ENCODE measurements at regions not wholly inside any gene's neighbourhood (a gene's known extent, or its start where the extent isn't known, plus 50 kb on each side); places are given as distances from the start of the nearest gene placed in this dataset.

GRCh38 chr20:11376420-11376819, 541.3 kb upstream of the BTBD3 start:
- Histone ChIP-seq H2BK5ac (ENCODE audit: low read depth, low read length) (no peak overlapping the region), H2BK120ac (replicated peaks; ENCODE audit: low read depth, low read length) (no peak overlapping the region), H3K27ac (ENCODE audit: low read depth, low read length) (no peak overlapping the region), H3K27me3 (replicated peaks in 1 of 4; ENCODE audit: control insufficient read depth in 3 of 4, extremely low read depth in 1 of 4, insufficient read depth in 3 of 4, low read length in 3 of 4) (no peaks in the 10 kb centered on the region), H3K79me2 (ENCODE audit: control insufficient read depth in 1 of 2, insufficient read depth in 2 of 2, low read length in 2 of 2) (no peaks in the 10 kb centered on the region), H4K20me1 (replicated peaks in 1 of 2; ENCODE audit: control insufficient read depth in 1 of 2, insufficient read depth in 2 of 2, low read length in 2 of 2) (no peaks in the 10 kb centered on the region), H3K9ac (replicated peaks in 1 of 4; ENCODE audit: extremely low read depth in 1 of 4, low read depth in 3 of 4, low read length in 3 of 4) (no peak overlapping the region), H3K14ac (ENCODE audit: insufficient read length) (no peak overlapping the region), H3K4me3 (ENCODE audit: extremely low read depth in 1 of 4, insufficient read depth in 2 of 4, low read depth in 3 of 4, low read length in 4 of 4) (no peak overlapping the region), H2AFZ (ENCODE audit: low read length) (no peak overlapping the region), H2AK5ac (ENCODE audit: low read depth, low read length) (no peak overlapping the region), H3K36me3 (ENCODE audit: control insufficient read depth in 2 of 4, insufficient read depth in 4 of 4, low read length in 3 of 4) (no peaks in the 10 kb centered on the region; a peak in 1 of 8 replicates), H2BK20ac (ENCODE audit: low read length) (no peak overlapping the region), H3K56ac (replicated peaks; ENCODE audit: insufficient read length, low read depth, low read length) (no peak overlapping the region), H4K91ac (replicated peaks; ENCODE audit: insufficient read length, low read length) (no peak overlapping the region), H2BK12ac (ENCODE audit: low read depth, low read length) (no peak overlapping the region), H3K9me3 (ENCODE audit: insufficient read depth in 2 of 2, low read depth in 1 of 2, low read length in 1 of 2) (0 out of 4 replicates have a peak, but pooled peaks cover 0 to 3% of the 10 kb centered on the region in 2 experiments), H3K23me2 (ENCODE audit: low read depth, low read length) (peaks cover 2% of the 10 kb centered on the region; the same call in 1 of the 2 replicates), H4K5ac (ENCODE audit: insufficient read length, low read depth, low read length) (no peak overlapping the region), H3K4me1 (replicated peaks in 1 of 4; ENCODE audit: control insufficient read depth in 3 of 4, insufficient read depth in 4 of 4, low read length in 3 of 4) (peaks cover 6 to 18% (median 10%) of the 10 kb centered on the region in 4 experiments), H3K4ac (replicated peaks; ENCODE audit: insufficient read length, low read depth, low read length) (no peak overlapping the region), H3K18ac (ENCODE audit: extremely low read depth, low read length) (no peak overlapping the region), H3K4me2 (ENCODE audit: insufficient read depth in 1 of 2, low read depth in 2 of 2, low read length in 2 of 2) (no peak overlapping the region), H2BK15ac (ENCODE audit: low read length) (no peak overlapping the region), H3K79me1 (ENCODE audit: low read depth, low read length) (no peaks in the 10 kb centered on the region), H3K23ac (ENCODE audit: insufficient read length) (no peak overlapping the region), H4K8ac (ENCODE audit: extremely low read depth, insufficient read depth, low read length) (no peak overlapping the region)
- ChIA-PET POLR2A (ENCODE audit: partially characterized antibody) (interaction anchor here (0.7 kb wide), 1 partner anchor 463 kb away, joined by 3 read pairs; no protein-coding TSS in a partner anchor), CTCF (ENCODE audit: partially characterized antibody) (no interaction called here)
- FAIRE-seq, result no peak
- DNase-seq (ENCODE audit: low read depth in 1 of 2, low spot score in 2 of 2), result no peak
- TF ChIP-seq RAD21 (IDR thresholded peaks at IDR 0.05 in 1 of 2, conservative IDR thresholded peaks at IDR 0.05 in 1 of 2; ENCODE audit: low read depth in 2 of 2, low read length in 2 of 2), result no peak
- no peak for TF ChIP-seq CTCF (IDR thresholded peaks at IDR 0.05; ENCODE audit: control extremely low read depth in 1 of 3, insufficient read depth in 1 of 3, low read depth in 1 of 3, low read length in 3 of 3)
- no peak for TF ChIP-seq GTF2F1 (IDR thresholded peaks at IDR 0.05; ENCODE audit: borderline replicate concordance, low read depth, low read length)
- no peak for TF ChIP-seq USF2 (IDR thresholded peaks at IDR 0.05; ENCODE audit: low read length)
- no peak for TF ChIP-seq MAFK (IDR thresholded peaks at IDR 0.05; ENCODE audit: low read depth, low read length)
- no peak for TF ChIP-seq NRF1 (IDR thresholded peaks at IDR 0.05; ENCODE audit: low read depth, low read length)
- no peak for TF ChIP-seq ATF3 (IDR thresholded peaks at IDR 0.05; ENCODE audit: insufficient read depth, low read depth, low read length)
- TF ChIP-seq RBBP5 (IDR thresholded peaks at IDR 0.05; ENCODE audit: borderline replicate concordance, low read depth, low read length), result no peak
- TF ChIP-seq HDAC6 (IDR thresholded peaks at IDR 0.05; ENCODE audit: low read depth, low read length), result no peak
- TF ChIP-seq CTBP2 (IDR thresholded peaks at IDR 0.05; ENCODE audit: borderline replicate concordance, insufficient read depth, insufficient read length, low read length), result no peak

Data from H1 (cell line).